ENCODE measurements at regions not wholly inside any gene's neighbourhood (a gene's known extent, or its start where the extent isn't known, plus 50 kb on each side); places are given as distances from the start of the nearest gene placed in this dataset.

DNA sequence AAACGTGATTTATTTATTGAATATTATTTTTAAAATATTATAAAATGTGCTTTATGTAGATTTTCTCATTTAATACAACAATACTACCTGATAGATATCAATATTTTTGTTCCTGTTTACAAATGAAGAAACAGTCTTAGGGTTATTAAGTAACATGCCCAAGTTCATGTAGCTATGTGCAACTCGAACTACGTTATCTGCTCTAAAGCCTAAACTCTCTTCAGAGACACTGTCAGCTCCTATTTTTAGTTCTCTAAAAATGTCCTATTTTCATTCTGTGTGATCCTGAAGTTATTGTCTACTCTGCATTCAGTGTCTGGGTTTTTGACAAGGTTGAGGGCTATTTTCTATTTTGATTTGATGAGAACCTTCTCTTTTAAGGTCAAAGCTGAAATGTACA, 550.1 kb upstream of the B3GALT2 start:
- TF ChIP-seq, protein P1, sequence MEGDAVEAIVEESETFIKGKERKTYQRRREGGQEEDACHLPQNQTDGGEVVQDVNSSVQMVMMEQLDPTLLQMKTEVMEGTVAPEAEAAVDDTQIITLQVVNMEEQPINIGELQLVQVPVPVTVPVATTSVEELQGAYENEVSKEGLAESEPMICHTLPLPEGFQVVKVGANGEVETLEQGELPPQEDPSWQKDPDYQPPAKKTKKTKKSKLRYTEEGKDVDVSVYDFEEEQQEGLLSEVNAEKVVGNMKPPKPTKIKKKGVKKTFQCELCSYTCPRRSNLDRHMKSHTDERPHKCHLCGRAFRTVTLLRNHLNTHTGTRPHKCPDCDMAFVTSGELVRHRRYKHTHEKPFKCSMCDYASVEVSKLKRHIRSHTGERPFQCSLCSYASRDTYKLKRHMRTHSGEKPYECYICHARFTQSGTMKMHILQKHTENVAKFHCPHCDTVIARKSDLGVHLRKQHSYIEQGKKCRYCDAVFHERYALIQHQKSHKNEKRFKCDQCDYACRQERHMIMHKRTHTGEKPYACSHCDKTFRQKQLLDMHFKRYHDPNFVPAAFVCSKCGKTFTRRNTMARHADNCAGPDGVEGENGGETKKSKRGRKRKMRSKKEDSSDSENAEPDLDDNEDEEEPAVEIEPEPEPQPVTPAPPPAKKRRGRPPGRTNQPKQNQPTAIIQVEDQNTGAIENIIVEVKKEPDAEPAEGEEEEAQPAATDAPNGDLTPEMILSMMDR (conservative IDR thresholded peaks at IDR 0.05; ENCODE audit: low read length) = no peak
- no peak for TF ChIP-seq EZH2phosphoT487 (IDR thresholded peaks at IDR 0.05; ENCODE audit: borderline replicate concordance)

Measured in Loucy (cell line).